GM18858 (cell line): ENCODE measurements at regions not wholly inside any gene's neighbourhood (a gene's known extent, or its start where the extent isn't known, plus 50 kb on each side); places are given as distances from the start of the nearest gene placed in this dataset.
"Not testable (repeated sequence)": the region's sequence is repeated elsewhere in the genome, so short reads cannot be mapped to it uniquely, and the experiment has no call there.

Experiments
- ATAC-seq: cut with Tn5 transposase; IDR thresholded peaks from one replicate; pipeline ENCODE4 v1.9.1; 2021; ENCODE audit not compliant: unreplicated experiment

- ATAC-seq: not testable (repeated sequence)
Measured at GRCh38 chr5:121064241-121064640, 600.1 kb downstream of the PRR16 start.

GRCh38 chr5:121086671-121087070 is 622.6 kb downstream of the PRR16 start:
- no peak for ATAC-seq

- no peak for ATAC-seq
Measured at GRCh38 chr5:121087560-121087959, 623.5 kb downstream of the PRR16 start.

- ATAC-seq: no peak
Measured at GRCh38 chr5:121088341-121088740, 624.2 kb downstream of the PRR16 start.

GRCh38 chr5:121090822-121091221 is 626.7 kb downstream of the PRR16 start:
- no peak for ATAC-seq

GRCh38 chr5:121100931-121101330 is 636.8 kb downstream of the PRR16 start:
- ATAC-seq: no peak

GRCh38 chr5:121105921-121106320 is 641.8 kb downstream of the PRR16 start:
- ATAC-seq: no peak

GRCh38 chr5:121106721-121107690 is 642.9 kb downstream of the PRR16 start:
- not testable (repeated sequence) for ATAC-seq

- no peak for ATAC-seq
Measured at GRCh38 chr5:121108725-121109124, 644.6 kb downstream of the PRR16 start.

- ATAC-seq: no peak
Measured at GRCh38 chr5:121109817-121110216, 645.7 kb downstream of the PRR16 start.

- ATAC-seq: no peak
Measured at GRCh38 chr5:121121786-121122185, 657.7 kb downstream of the PRR16 start.

GRCh38 chr5:121138495-121138907 is 674.4 kb downstream of the PRR16 start:
- no peak for ATAC-seq

- no peak for ATAC-seq
Measured at GRCh38 chr5:121138952-121139351, 674.9 kb downstream of the PRR16 start.

- no peak for ATAC-seq
Measured at GRCh38 chr5:121144764-121145163, 680.7 kb downstream of the PRR16 start.

GRCh38 chr5:121151534-121151933 is 687.4 kb downstream of the PRR16 start:
- no peak for ATAC-seq

GRCh38 chr5:121152411-121152810 is 688.3 kb downstream of the PRR16 start:
- peak; percentile 52 for ATAC-seq

GRCh38 chr5:121156565-121156964 is 692.5 kb downstream of the PRR16 start:
- no peak for ATAC-seq

GRCh38 chr5:121158451-121158850 is 693.2 kb upstream of the FTMT start:
- ATAC-seq: no peak

- ATAC-seq: no peak
Measured at GRCh38 chr5:121160591-121160990, 691.1 kb upstream of the FTMT start.

- no peak for ATAC-seq
Measured at GRCh38 chr5:121164632-121165031, 687.0 kb upstream of the FTMT start.

- no peak for ATAC-seq
Measured at GRCh38 chr5:121171361-121171760, 680.3 kb upstream of the FTMT start.

GRCh38 chr5:121171834-121172233 is 679.8 kb upstream of the FTMT start:
- ATAC-seq: no peak

- ATAC-seq: no peak
Measured at GRCh38 chr5:121174351-121174750, 677.3 kb upstream of the FTMT start.
